ENCODE measurements at regions not wholly inside any gene's neighbourhood (a gene's known extent, or its start where the extent isn't known, plus 50 kb on each side); places are given as distances from the start of the nearest gene placed in this dataset.

GRCh38 chr12:25767606-25768005 is 190.9 kb upstream of the RASSF8 start:
- Histone ChIP-seq H3K9me3 (no peaks in the 10 kb centered on the region), H3K4me3 (no peak overlapping the region), H3K27me3 (no peaks in the 10 kb centered on the region), H3K27ac (no peak overlapping the region), H3K4me1 (no peaks in the 10 kb centered on the region), H3K36me3 (no peaks in the 10 kb centered on the region)
- DNase-seq = no peak
- no peak for TF ChIP-seq CTCF (IDR thresholded peaks at IDR 0.05)
- intact Hi-C loops (cut with DNase I; ENCODE audit: low total_unique reads) = no loop called here

- no peaks in the 10 kb centered on the region for H3K36me3 ChIP-seq
- intact Hi-C loops (cut with DNase I; ENCODE audit: low total_unique reads) = no loop called here
- no peak overlapping the region for H3K27ac ChIP-seq
- no peaks in the 10 kb centered on the region for H3K27me3 ChIP-seq
- H3K9me3 ChIP-seq = no peaks in the 10 kb centered on the region
- H3K4me3 ChIP-seq = no peak overlapping the region
- no peak for DNase-seq
- no peaks in the 10 kb centered on the region for H3K4me1 ChIP-seq
- TF ChIP-seq CTCF (IDR thresholded peaks at IDR 0.05) = no peak
These were observed 190.3 kb upstream of the RASSF8 start for GRCh38 chr12:25768151-25768550.

- H3K36me3 ChIP-seq = no peaks in the 10 kb centered on the region
- no peaks in the 10 kb centered on the region for H3K4me1 ChIP-seq
- H3K4me3 ChIP-seq = no peak overlapping the region
- no peak for TF ChIP-seq CTCF (IDR thresholded peaks at IDR 0.05)
- H3K9me3 ChIP-seq = no peaks in the 10 kb centered on the region
- no peak for DNase-seq
- no peaks in the 10 kb centered on the region for H3K27me3 ChIP-seq
- intact Hi-C loops (cut with DNase I; ENCODE audit: low total_unique reads) = no loop called here
- no peak overlapping the region for H3K27ac ChIP-seq
These were observed 189.2 kb upstream of the RASSF8 start for GRCh38 chr12:25769082-25769945.

- no peak for DNase-seq
- no peaks in the 10 kb centered on the region for H3K36me3 ChIP-seq
- H3K27ac ChIP-seq = no peak overlapping the region
- TF ChIP-seq CTCF (IDR thresholded peaks at IDR 0.05) = no peak
- no peaks in the 10 kb centered on the region for H3K27me3 ChIP-seq
- no peaks in the 10 kb centered on the region for H3K9me3 ChIP-seq
- intact Hi-C loops (cut with DNase I; ENCODE audit: low total_unique reads) = no loop called here
- H3K4me1 ChIP-seq = no peaks in the 10 kb centered on the region
- no peak overlapping the region for H3K4me3 ChIP-seq
These were observed 187.4 kb upstream of the RASSF8 start for GRCh38 chr12:25771041-25771440.

- Histone ChIP-seq H3K27ac (no peak overlapping the region), H3K36me3 (no peaks in the 10 kb centered on the region), H3K4me3 (no peak overlapping the region), H3K27me3 (no peaks in the 10 kb centered on the region), H3K9me3 (no peaks in the 10 kb centered on the region), H3K4me1 (no peaks in the 10 kb centered on the region)
- no peak for TF ChIP-seq CTCF (IDR thresholded peaks at IDR 0.05)
- DNase-seq = no peak
- intact Hi-C loops (cut with DNase I; ENCODE audit: low total_unique reads) = no loop called here
These were observed 187.0 kb upstream of the RASSF8 start for GRCh38 chr12:25771476-25771875.

Data from tibial artery (tissue), 4 donors.